ENCODE measurements at regions not wholly inside any gene's neighbourhood (a gene's known extent, or its start where the extent isn't known, plus 50 kb on each side); places are given as distances from the start of the nearest gene placed in this dataset.

- Histone ChIP-seq H3K36me3 (ENCODE audit: control insufficient read depth, insufficient read depth, low read length) (no peaks in the 10 kb centered on the region), H3K27me3 (ENCODE audit: control insufficient read depth, insufficient read depth, low read length) (no peaks in the 10 kb centered on the region), H3K9ac (ENCODE audit: low read length) (no peak overlapping the region), H3K4me1 (ENCODE audit: control insufficient read depth, insufficient read depth, low read length) (no peaks in the 10 kb centered on the region), H3K4me3 (ENCODE audit: low read length) (no peak overlapping the region), H3K27ac (ENCODE audit: low read depth, low read length) (no peak overlapping the region)
These were observed 253.1 kb upstream of the NEGR1 start for GRCh38 chr1:72535470-72535869.

GRCh38 chr1:72530646-72531045 is 248.3 kb upstream of the NEGR1 start:
- no peak overlapping the region for H3K4me3 ChIP-seq (ENCODE audit: low read length)
- H3K9ac ChIP-seq (ENCODE audit: low read length): no peak overlapping the region
- no peaks in the 10 kb centered on the region for H3K27me3 ChIP-seq (ENCODE audit: control insufficient read depth, insufficient read depth, low read length)
- no peaks in the 10 kb centered on the region for H3K36me3 ChIP-seq (ENCODE audit: control insufficient read depth, insufficient read depth, low read length)
- no peak overlapping the region for H3K27ac ChIP-seq (ENCODE audit: low read depth, low read length)
- no peaks in the 10 kb centered on the region for H3K4me1 ChIP-seq (ENCODE audit: control insufficient read depth, insufficient read depth, low read length)

- Histone ChIP-seq H3K4me1 (ENCODE audit: control insufficient read depth, insufficient read depth, low read length) (no peaks in the 10 kb centered on the region), H3K9ac (ENCODE audit: low read length) (no peak overlapping the region), H3K36me3 (ENCODE audit: control insufficient read depth, insufficient read depth, low read length) (no peaks in the 10 kb centered on the region), H3K27me3 (ENCODE audit: control insufficient read depth, insufficient read depth, low read length) (no peaks in the 10 kb centered on the region), H3K27ac (ENCODE audit: low read depth, low read length) (no peak overlapping the region), H3K4me3 (ENCODE audit: low read length) (no peak overlapping the region)
These were observed 244.6 kb upstream of the NEGR1 start for GRCh38 chr1:72526926-72527325.

GRCh38 chr1:72524021-72524420 is 241.7 kb upstream of the NEGR1 start:
- Histone ChIP-seq H3K4me1 (ENCODE audit: control insufficient read depth, insufficient read depth, low read length) (no peaks in the 10 kb centered on the region), H3K27me3 (ENCODE audit: control insufficient read depth, insufficient read depth, low read length) (no peaks in the 10 kb centered on the region), H3K27ac (ENCODE audit: low read depth, low read length) (no peak overlapping the region), H3K4me3 (ENCODE audit: low read length) (no peak overlapping the region), H3K9ac (ENCODE audit: low read length) (no peak overlapping the region), H3K36me3 (ENCODE audit: control insufficient read depth, insufficient read depth, low read length) (no peaks in the 10 kb centered on the region)

- H3K27ac ChIP-seq (ENCODE audit: low read depth, low read length): no peak overlapping the region
- no peak overlapping the region for H3K4me3 ChIP-seq (ENCODE audit: low read length)
- H3K9ac ChIP-seq (ENCODE audit: low read length): no peak overlapping the region
- no peaks in the 10 kb centered on the region for H3K27me3 ChIP-seq (ENCODE audit: control insufficient read depth, insufficient read depth, low read length)
- no peaks in the 10 kb centered on the region for H3K36me3 ChIP-seq (ENCODE audit: control insufficient read depth, insufficient read depth, low read length)
- no peaks in the 10 kb centered on the region for H3K4me1 ChIP-seq (ENCODE audit: control insufficient read depth, insufficient read depth, low read length)
These were observed 239.3 kb upstream of the NEGR1 start for GRCh38 chr1:72521659-72522058.

GRCh38 chr1:72516826-72517225 is 234.5 kb upstream of the NEGR1 start:
- H3K36me3 ChIP-seq (ENCODE audit: control insufficient read depth, insufficient read depth, low read length): no peaks in the 10 kb centered on the region
- no peak overlapping the region for H3K9ac ChIP-seq (ENCODE audit: low read length)
- no peaks in the 10 kb centered on the region for H3K27me3 ChIP-seq (ENCODE audit: control insufficient read depth, insufficient read depth, low read length)
- no peak overlapping the region for H3K27ac ChIP-seq (ENCODE audit: low read depth, low read length)
- no peak overlapping the region for H3K4me3 ChIP-seq (ENCODE audit: low read length)
- no peaks in the 10 kb centered on the region for H3K4me1 ChIP-seq (ENCODE audit: control insufficient read depth, insufficient read depth, low read length)

GRCh38 chr1:72516264-72516663 is 233.9 kb upstream of the NEGR1 start:
- H3K4me3 ChIP-seq (ENCODE audit: low read length): no peak overlapping the region
- no peak overlapping the region for H3K9ac ChIP-seq (ENCODE audit: low read length)

GRCh38 chr1:72498371-72498770 is 216.0 kb upstream of the NEGR1 start:
- Histone ChIP-seq H3K4me3 (ENCODE audit: low read length) (no peak overlapping the region), H3K9ac (ENCODE audit: low read length) (no peak overlapping the region), H3K27me3 (ENCODE audit: control insufficient read depth, insufficient read depth, low read length) (no peaks in the 10 kb centered on the region)

More at GRCh38 chr1:72516264-72516663, 233.9 kb upstream of the NEGR1 start:
- Histone ChIP-seq H3K36me3 (ENCODE audit: control insufficient read depth, insufficient read depth, low read length) (no peaks in the 10 kb centered on the region), H3K4me1 (ENCODE audit: control insufficient read depth, insufficient read depth, low read length) (no peaks in the 10 kb centered on the region), H3K27ac (ENCODE audit: low read depth, low read length) (no peak overlapping the region), H3K27me3 (ENCODE audit: control insufficient read depth, insufficient read depth, low read length) (no peaks in the 10 kb centered on the region)

GRCh38 chr1:72489801-72490200 is 207.5 kb upstream of the NEGR1 start:
- H3K4me3 ChIP-seq (ENCODE audit: low read length): no peak overlapping the region

More at GRCh38 chr1:72498371-72498770, 216.0 kb upstream of the NEGR1 start:
- H3K4me1 ChIP-seq (ENCODE audit: control insufficient read depth, insufficient read depth, low read length): no peaks in the 10 kb centered on the region
- no peak overlapping the region for H3K27ac ChIP-seq (ENCODE audit: low read depth, low read length)
- no peaks in the 10 kb centered on the region for H3K36me3 ChIP-seq (ENCODE audit: control insufficient read depth, insufficient read depth, low read length)

GRCh38 chr1:72485801-72486200 is 203.5 kb upstream of the NEGR1 start:
- Histone ChIP-seq H3K9ac (ENCODE audit: low read length) (no peak overlapping the region), H3K36me3 (ENCODE audit: control insufficient read depth, insufficient read depth, low read length) (no peaks in the 10 kb centered on the region), H3K27ac (ENCODE audit: low read depth, low read length) (no peak overlapping the region), H3K4me1 (ENCODE audit: control insufficient read depth, insufficient read depth, low read length) (no peaks in the 10 kb centered on the region), H3K27me3 (ENCODE audit: control insufficient read depth, insufficient read depth, low read length) (no peaks in the 10 kb centered on the region), H3K4me3 (ENCODE audit: low read length) (no peak overlapping the region)

More at GRCh38 chr1:72489801-72490200, 207.5 kb upstream of the NEGR1 start:
- H3K4me1 ChIP-seq (ENCODE audit: control insufficient read depth, insufficient read depth, low read length): no peaks in the 10 kb centered on the region
- H3K36me3 ChIP-seq (ENCODE audit: control insufficient read depth, insufficient read depth, low read length): no peaks in the 10 kb centered on the region
- H3K9ac ChIP-seq (ENCODE audit: low read length): no peak overlapping the region
- H3K27me3 ChIP-seq (ENCODE audit: control insufficient read depth, insufficient read depth, low read length): no peaks in the 10 kb centered on the region
- H3K27ac ChIP-seq (ENCODE audit: low read depth, low read length): no peak overlapping the region

GRCh38 chr1:72483846-72484357 is 201.6 kb upstream of the NEGR1 start:
- Histone ChIP-seq H3K9ac (ENCODE audit: low read length) (no peak overlapping the region), H3K27me3 (ENCODE audit: control insufficient read depth, insufficient read depth, low read length) (no peaks in the 10 kb centered on the region), H3K4me1 (ENCODE audit: control insufficient read depth, insufficient read depth, low read length) (no peaks in the 10 kb centered on the region), H3K4me3 (ENCODE audit: low read length) (no peak overlapping the region), H3K27ac (ENCODE audit: low read depth, low read length) (no peak overlapping the region), H3K36me3 (ENCODE audit: control insufficient read depth, insufficient read depth, low read length) (no peaks in the 10 kb centered on the region)

- H3K9ac ChIP-seq (ENCODE audit: low read length): no peak overlapping the region
- H3K4me1 ChIP-seq (ENCODE audit: control insufficient read depth, insufficient read depth, low read length): no peaks in the 10 kb centered on the region
- no peaks in the 10 kb centered on the region for H3K36me3 ChIP-seq (ENCODE audit: control insufficient read depth, insufficient read depth, low read length)
- no peaks in the 10 kb centered on the region for H3K27me3 ChIP-seq (ENCODE audit: control insufficient read depth, insufficient read depth, low read length)
- no peak overlapping the region for H3K27ac ChIP-seq (ENCODE audit: low read depth, low read length)
- H3K4me3 ChIP-seq (ENCODE audit: low read length): no peak overlapping the region
These were observed 200.5 kb upstream of the NEGR1 start for GRCh38 chr1:72482736-72483413.

- no peaks in the 10 kb centered on the region for H3K36me3 ChIP-seq (ENCODE audit: control insufficient read depth, insufficient read depth, low read length)
- no peaks in the 10 kb centered on the region for H3K27me3 ChIP-seq (ENCODE audit: control insufficient read depth, insufficient read depth, low read length)
- no peak overlapping the region for H3K4me3 ChIP-seq (ENCODE audit: low read length)
- H3K9ac ChIP-seq (ENCODE audit: low read length): no peak overlapping the region
- H3K4me1 ChIP-seq (ENCODE audit: control insufficient read depth, insufficient read depth, low read length): no peaks in the 10 kb centered on the region
- no peak overlapping the region for H3K27ac ChIP-seq (ENCODE audit: low read depth, low read length)
These were observed 199.2 kb upstream of the NEGR1 start for GRCh38 chr1:72481420-72481970.
